GM13977 (cell line): ENCODE measurements at regions not wholly inside any gene's neighbourhood (a gene's known extent, or its start where the extent isn't known, plus 50 kb on each side); places are given as distances from the start of the nearest gene placed in this dataset.

Experiments used
- DNase-seq: peaks from one replicate; pipeline ENCODE4 v3.0.0; 2012; ENCODE audit warnings: low spot score
- in situ Hi-C: fragments of 300-500 bp; cut with MboI; formaldehyde crosslinking; loops from one replicate; pipeline ENCODE4 v1.12.0; 2022; ENCODE audit warnings: low sequenced_read_pairs, low pct_unique_long_range_greater_than_20kb, mixed read lengths, inconsistent platforms; ENCODE audit not compliant: unreplicated experiment
- TF ChIP-seq, protein P1 (sequence below): IDR thresholded peaks from 2 replicates; pipeline ENCODE4 v1.5.1; 2012; ENCODE audit warnings: mild to moderate bottlenecking, control low read depth; ENCODE audit not compliant: insufficient read depth; ENCODE audit errors: extremely low read depth, missing control alignments

DNA sequence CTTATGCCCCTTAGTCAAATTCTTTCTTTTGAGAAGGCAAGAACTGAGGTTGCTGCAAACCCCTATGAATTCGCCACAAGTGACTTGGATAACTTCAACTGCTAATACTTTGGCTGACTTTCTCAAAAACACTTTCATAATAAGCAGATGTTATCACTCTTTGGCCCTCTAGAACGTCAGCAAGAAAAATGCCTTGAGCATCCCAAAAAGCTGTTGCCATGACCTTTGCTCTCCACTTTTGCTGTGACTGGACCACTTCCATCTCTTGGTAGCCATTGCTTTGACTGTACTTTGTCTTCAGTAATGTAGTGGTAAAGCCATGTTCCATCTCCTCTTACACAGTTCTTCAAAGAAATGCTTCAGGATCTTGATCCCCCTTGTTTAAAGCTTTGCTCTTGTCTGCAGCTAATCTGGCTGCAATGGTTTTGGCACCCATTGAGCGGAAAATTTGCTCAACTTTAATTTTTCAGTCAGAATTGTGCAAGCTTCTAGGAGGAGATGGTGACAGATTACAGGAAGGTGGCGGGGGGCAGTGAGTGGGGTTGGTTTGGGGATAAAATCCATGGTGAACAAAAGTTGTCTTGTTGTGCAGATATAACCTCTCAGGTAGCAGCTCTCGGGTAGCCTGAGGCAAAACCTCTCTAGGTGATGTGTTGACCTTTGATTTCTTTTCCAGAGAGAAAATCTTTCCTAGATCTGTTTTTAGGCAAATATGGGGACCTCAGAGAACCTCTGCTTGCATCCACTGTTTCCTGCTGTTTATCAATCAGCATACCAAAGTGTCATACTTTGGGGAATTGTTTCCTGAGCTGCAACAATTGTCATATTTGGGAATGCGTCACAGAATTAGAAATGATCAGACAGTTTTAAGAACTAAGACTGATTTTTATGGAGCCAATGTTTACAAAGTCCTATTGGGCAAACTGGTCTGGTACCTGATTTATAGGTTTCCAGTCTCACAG is 83.6 kb downstream of the CCR1 start:
- in situ Hi-C loops, result no loop called here
- no peak for DNase-seq
- TF ChIP-seq, protein P1, sequence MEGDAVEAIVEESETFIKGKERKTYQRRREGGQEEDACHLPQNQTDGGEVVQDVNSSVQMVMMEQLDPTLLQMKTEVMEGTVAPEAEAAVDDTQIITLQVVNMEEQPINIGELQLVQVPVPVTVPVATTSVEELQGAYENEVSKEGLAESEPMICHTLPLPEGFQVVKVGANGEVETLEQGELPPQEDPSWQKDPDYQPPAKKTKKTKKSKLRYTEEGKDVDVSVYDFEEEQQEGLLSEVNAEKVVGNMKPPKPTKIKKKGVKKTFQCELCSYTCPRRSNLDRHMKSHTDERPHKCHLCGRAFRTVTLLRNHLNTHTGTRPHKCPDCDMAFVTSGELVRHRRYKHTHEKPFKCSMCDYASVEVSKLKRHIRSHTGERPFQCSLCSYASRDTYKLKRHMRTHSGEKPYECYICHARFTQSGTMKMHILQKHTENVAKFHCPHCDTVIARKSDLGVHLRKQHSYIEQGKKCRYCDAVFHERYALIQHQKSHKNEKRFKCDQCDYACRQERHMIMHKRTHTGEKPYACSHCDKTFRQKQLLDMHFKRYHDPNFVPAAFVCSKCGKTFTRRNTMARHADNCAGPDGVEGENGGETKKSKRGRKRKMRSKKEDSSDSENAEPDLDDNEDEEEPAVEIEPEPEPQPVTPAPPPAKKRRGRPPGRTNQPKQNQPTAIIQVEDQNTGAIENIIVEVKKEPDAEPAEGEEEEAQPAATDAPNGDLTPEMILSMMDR, result no peak

DNA sequence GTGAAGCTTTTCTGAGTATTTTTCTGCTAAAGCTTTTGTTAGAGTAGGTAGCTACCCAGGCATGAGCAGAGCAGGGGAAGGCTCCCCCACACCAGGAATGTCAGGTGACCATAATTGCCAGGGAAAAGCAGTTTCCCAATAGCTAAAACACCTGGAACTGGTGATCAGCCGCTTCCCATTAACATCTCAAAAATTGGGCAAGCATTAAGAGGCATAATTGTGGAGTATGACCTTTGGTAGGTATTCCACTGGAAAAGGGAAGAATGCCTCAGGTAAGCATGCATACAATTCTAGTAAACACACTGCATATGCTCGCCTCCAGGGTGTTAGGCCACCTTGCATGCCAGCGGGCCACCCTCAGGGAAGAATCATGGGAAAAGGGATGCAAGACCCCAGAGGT is 84.5 kb downstream of the CCR1 start:
- in situ Hi-C loops, result no loop called here
- no peak for DNase-seq
- TF ChIP-seq, protein P1, result no peak

DNA sequence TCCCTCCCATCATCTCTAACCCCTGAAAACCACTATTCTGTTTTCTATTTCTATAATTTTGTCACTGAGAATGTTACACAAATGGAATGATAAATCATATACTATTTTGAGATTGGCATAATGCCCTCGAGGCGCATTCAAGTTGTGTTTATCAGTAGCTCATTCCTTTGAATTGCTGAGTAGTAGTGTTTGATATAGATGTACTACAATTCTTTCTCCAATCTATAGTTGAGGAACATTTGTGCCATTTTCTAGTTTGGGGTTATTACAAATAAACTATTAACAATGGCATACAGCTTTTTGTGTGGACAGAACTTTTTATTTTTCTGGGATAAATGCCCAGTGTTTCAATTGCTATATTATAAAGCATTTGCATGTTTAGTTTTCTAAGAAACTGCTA is 86.0 kb downstream of the CCR1 start:
- in situ Hi-C loops, result no loop called here
- TF ChIP-seq, protein P1, result no peak
- no peak for DNase-seq

DNA sequence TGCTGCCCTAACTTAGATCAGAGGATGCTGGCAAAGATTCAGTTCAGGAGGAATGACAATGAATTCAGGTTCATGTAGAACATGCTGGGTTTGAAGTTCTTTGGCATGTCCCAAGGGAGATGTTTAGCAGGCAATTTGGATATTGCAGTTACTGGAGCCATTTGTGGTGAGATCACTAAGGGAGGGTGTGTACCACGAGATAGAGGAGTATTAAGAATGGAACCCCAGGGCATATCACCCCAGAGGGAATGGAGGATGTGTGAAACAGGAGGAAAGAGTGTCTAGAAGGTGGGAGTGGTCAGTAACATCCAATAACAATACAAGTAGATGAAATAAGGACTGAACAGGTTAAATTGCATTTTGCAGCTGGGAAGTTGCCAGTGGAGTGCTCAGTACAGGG is 87.1 kb downstream of the CCR1 start:
- TF ChIP-seq, protein P1, result no peak
- no peak for DNase-seq
- in situ Hi-C loops, result no loop called here

DNA sequence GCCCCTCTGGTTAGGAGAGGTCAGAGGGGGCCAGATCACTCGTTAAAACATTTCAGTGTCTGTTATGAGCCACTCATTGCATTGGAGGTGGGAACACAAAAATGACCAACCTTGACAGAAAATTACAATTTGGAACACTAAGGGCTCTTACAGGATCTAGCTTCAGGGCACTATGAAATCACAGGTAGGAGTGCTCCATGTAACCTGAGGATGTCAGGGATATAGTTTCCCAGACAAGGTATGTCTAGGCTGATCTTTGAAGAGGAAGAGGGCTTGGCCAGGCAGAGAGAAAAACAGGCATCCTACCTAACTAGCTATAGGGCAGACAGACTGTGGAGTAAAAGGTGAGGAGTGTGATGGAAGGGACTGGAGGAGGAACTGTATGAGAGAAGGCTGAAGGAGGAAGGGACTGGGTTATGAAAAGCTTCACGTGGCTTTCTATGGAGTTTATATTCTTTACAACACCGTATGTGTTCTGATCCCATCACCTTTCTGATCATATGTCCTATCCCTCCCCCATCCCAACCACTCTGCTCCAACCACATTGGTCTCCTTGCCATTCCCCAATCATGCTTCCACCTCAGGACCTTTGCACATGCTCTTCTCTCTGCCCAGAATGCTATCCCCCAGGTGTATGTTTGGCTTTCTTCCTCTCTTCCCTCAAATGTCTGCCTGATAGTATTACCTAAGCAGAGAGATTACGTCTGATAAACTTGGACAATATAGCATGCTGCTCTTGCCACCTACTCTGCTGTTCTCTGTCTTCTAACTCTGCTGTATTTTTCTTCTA is 88.2 kb downstream of the CCR1 start:
- in situ Hi-C loops, result no loop called here
- TF ChIP-seq, protein P1, result no peak
- no peak for DNase-seq

DNA sequence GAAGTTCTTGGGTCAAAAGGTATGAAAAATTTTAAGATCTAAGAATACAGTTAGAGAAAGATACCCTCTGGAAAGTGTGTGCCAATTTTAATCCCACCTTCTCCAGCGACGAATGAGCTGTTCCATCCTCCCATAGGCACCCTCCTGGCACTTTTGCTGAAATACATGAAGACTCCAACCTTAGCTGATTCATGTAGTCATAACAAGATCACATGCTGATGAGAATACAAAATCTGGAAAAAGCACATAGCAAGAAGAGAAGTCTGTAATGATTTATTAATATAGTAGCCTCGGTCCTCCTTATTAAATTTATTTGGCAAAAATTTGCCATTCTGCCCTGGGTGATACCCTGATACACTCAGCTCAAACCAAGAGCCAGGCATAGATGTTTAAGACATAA is 88.9 kb downstream of the CCR1 start:
- TF ChIP-seq, protein P1, result no peak

More for the DNA sequence above, 88.9 kb downstream of the CCR1 start:
- in situ Hi-C loops, result no loop called here
- no peak for DNase-seq
